ENCODE measurements at regions not wholly inside any gene's neighbourhood (a gene's known extent, or its start where the extent isn't known, plus 50 kb on each side); places are given as distances from the start of the nearest gene placed in this dataset.
A peak's percentile ranks its signal among the peaks of the same experiment; 100 is the strongest.
"Not testable (repeated sequence)": the region's sequence is repeated elsewhere in the genome, so short reads cannot be mapped to it uniquely, and the experiment has no call there.

GRCh38 chr2:106339609-106340008 is 128.6 kb downstream of the RGPD3 start:
- ATAC-seq (no peak), DNase-seq (ENCODE audit: missing footprints) (no peak)
- intact Hi-C loops (cut with DNase I) = no loop called here

DNA sequence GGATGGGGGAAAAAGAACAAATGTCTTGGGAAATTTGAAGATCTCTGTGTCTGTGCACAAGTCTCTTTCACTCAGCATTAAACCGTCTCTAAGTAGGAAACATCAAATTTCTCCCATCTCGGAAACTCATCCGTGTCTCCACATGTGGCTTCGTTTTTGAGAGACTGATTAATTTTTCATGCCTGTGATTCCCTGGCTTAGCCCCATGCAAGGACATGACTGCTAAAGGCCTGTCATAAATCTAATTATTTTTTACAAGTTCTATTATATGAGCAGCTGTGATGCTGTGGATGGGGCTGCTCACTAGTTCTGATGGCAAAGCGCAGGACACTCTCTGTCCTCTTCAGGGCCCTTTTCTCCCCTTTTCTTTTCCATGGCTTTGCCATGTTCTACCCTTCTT is 129.1 kb downstream of the RGPD3 start:
- intact Hi-C loops (cut with DNase I) = no loop called here
- DNase-seq (ENCODE audit: missing footprints) (no peak), ATAC-seq (no peak)

GRCh38 chr2:106338043-106338442 is 130.2 kb downstream of the RGPD3 start:
- ATAC-seq (no peak), DNase-seq (ENCODE audit: missing footprints) (no peak)
- intact Hi-C loops (cut with DNase I) = no loop called here

- DNase-seq (ENCODE audit: missing footprints) (no peak), ATAC-seq (peak; percentile 28)
- intact Hi-C loops (cut with DNase I) = no loop called here
These were observed 131.5 kb downstream of the RGPD3 start for GRCh38 chr2:106336737-106337136.

DNA sequence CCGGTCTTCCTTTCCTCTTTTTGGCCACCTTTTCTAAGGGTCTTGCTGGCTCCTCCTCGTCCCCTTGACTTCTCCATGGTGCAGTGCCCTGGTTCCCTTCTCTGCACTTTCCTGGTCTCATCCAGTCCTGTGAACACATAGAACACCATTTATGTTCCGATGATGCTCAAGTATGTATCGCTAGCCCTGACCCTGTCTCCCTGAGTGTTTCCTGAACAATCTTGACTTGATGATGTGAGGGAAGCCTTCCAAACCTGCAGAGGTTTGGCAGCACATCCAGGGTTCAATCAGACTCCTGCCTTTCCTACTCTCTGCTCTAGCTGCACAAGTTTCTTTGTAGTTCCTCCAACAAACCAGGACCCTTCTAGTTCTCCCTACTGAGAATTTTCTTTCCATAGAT is 132.1 kb downstream of the RGPD3 start:
- no peak for DNase-seq (ENCODE audit: missing footprints)
- intact Hi-C loops (cut with DNase I) = no loop called here
- ATAC-seq = peak; percentile 46

- ATAC-seq = peak; percentile 82
- no peak for DNase-seq (ENCODE audit: missing footprints)
- intact Hi-C loops (cut with DNase I) = no loop called here
These were observed 133.4 kb downstream of the RGPD3 start for GRCh38 chr2:106334802-106335201.

DNA sequence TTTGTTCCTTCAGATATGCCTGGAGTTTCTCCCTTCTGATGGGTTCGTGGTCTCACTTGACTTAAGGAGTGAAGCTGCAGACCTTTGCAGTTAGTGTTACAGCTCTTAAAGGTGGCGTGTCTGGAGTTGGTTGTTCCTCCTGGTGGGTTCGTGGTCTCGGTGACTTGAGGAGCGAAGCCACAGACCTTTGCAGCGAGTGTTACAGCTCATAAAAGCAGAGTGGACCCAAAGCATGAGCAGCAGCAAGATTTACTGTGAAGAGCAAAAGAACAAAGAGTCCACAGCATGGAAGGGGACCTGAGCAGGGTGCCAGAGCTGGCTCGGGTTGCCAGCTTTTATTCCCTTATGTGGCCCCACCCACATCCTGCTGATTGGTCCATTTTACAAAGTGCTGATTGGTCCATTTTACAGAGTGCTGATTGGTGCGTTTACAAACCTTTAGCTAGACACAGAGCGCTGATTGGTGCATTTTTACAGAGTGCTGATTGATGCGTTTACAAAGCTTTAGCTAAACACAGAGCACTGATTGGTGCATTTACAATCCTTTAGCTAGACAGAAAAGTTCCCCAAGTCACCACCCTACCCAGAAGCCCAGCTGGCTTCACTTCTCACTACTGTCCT is 134.8 kb downstream of the RGPD3 start:
- intact Hi-C loops (cut with DNase I); ATAC-seq; DNase-seq (ENCODE audit: missing footprints): not testable (repeated sequence)

GRCh38 chr2:106332054-106332453 is 136.2 kb downstream of the RGPD3 start:
- ATAC-seq (no peak), DNase-seq (ENCODE audit: missing footprints) (no peak)
- intact Hi-C loops (cut with DNase I) = no loop called here

- DNase-seq (ENCODE audit: missing footprints); ATAC-seq; intact Hi-C loops (cut with DNase I): not testable (repeated sequence)
These were observed 136.5 kb upstream of the UXS1 start for GRCh38 chr2:106330384-106331261.

- intact Hi-C loops (cut with DNase I) = no loop called here
- DNase-seq (ENCODE audit: missing footprints) (no peak), ATAC-seq (no peak)
These were observed 129.4 kb upstream of the UXS1 start for GRCh38 chr2:106323337-106324013.

DNA sequence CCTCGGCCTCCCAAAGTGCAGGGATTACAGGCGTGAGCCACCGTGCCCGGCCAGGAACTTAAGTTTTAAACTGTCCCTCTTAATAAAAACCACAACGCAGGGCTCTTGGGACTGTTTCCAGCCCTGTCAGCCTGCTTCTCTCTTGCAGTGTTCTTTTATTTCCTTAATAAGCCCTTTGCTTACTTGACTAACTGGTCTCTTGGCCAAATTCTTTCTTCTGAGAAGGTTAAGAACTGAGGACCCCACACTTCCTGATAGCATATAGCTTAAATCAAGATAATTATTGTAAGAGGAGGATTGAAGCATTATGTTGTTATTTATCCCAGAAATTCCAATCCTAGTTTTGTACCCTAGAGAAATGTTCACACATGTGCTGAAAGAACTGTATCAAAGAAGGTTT is 128.2 kb upstream of the UXS1 start:
- ATAC-seq = no peak
- intact Hi-C loops (cut with DNase I) = no loop called here
- no peak for DNase-seq (ENCODE audit: missing footprints)

GRCh38 chr2:106320439-106320838 is 126.3 kb upstream of the UXS1 start:
- ATAC-seq; intact Hi-C loops (cut with DNase I); DNase-seq (ENCODE audit: missing footprints): not testable (repeated sequence)

DNA sequence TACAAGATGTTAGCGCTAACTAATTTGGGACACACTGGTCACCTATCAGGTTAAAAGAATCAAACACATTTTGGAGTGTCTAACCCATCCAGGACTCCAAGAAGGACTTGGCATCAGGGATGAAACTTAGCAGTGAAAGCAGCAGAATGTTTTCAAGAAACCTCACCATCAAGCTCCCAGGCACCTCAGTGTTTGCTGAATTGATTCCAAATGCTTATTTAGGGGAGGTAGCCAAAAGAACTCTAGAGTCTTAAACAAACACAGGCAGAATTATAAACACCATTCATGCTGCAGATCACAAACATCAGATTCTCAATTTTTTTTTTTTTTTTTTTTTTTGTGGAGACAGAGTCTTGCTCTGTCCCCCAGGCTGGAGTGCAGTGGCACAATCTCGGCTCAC is 122.8 kb upstream of the UXS1 start:
- ATAC-seq = no peak
- DNase-seq (ENCODE audit: missing footprints) = no peak
- intact Hi-C loops (cut with DNase I) = no loop called here

DNA sequence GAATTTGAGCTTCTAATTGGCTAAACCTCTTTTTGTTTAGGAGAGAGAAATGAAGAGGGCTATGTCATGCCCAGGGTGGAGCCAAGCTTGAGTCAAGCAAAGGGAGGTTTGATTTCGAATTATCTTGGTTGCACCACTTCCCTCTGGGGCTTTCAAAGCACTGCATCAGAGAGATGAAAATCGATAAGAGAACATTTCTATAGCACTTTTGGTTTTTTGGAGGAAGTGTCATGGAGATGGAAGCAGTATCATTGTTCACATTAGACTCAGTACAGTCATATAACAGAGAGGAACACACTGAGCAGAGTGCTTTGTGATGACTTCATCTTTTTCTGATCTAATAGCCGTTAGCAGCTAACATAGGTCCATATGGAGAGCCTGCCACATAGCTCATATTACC is 120.3 kb upstream of the UXS1 start:
- DNase-seq (ENCODE audit: missing footprints) (no peak), ATAC-seq (no peak)
- intact Hi-C loops (cut with DNase I) = no loop called here

DNA sequence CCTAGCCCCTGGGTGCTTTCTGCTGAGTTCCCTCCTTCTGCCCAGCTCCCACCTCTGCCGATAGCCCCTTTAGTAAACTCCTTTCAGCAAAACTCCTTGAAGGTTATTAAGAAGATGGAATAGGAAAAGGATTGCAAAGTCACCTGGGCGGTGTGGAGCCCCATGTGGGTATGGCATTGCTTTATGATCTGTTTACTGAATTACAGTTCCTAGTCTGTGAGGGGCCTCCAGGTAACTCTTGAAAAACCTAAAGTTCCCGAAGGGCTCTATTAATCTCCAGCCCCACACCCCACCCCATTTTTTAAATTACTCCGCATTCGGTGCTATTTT is 116.9 kb upstream of the UXS1 start:
- intact Hi-C loops (cut with DNase I) = no loop called here
- no peak for DNase-seq (ENCODE audit: missing footprints)
- no peak for ATAC-seq

- intact Hi-C loops (cut with DNase I) = no loop called here
- ATAC-seq (no peak), DNase-seq (ENCODE audit: missing footprints) (no peak)
These were observed 113.8 kb upstream of the UXS1 start for GRCh38 chr2:106307860-106308259.

DNA sequence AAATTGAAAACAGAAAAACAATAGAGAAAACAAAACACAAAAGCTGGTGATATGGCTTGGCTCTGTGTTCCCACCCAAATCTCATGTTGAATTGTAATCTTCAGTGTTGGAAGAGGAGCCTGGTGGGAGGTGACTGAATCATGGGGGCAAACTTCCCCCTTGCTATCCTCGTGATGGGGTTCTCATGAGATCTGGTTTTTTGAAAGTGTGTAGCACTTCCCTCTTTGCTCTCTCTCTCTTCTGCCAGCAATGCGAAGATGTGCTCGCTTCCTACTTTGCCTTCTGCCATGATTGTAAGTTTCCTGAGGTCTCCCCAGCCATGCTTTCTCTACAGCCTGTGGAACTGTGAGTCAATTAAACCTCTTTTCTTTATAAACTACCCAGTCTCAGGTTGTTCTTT is 112.3 kb upstream of the UXS1 start:
- DNase-seq (ENCODE audit: missing footprints) (no peak), ATAC-seq (no peak)
- intact Hi-C loops (cut with DNase I) = no loop called here

DNA sequence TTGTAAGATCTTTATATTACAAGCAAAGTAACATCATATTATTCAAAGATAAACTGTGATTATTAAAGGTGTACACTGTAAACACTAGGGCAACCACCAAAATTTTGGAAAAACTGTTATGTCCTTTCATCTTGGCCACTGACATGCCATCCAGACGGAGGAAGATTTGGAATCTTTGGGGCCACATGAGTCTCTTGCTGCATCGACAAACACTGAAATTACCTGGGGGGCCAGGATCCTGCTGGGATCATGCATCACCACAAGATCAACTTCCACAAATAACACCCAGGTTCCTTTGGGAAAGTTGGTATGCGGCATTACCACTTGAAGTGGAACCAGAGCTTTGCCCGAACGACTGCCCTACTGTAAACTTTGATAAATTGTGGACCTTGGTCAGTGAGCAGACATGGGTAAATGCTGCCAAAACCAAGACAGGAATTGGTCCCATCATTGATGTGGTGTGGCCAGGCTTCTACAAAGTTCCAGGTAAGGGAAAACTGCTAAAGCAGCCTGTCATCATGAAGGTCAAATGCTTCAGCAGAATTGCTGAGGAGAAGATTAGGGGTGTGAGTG is 110.6 kb upstream of the UXS1 start:
- ATAC-seq = no peak
- intact Hi-C loops (cut with DNase I) = no loop called here
- no peak for DNase-seq (ENCODE audit: missing footprints)

DNA sequence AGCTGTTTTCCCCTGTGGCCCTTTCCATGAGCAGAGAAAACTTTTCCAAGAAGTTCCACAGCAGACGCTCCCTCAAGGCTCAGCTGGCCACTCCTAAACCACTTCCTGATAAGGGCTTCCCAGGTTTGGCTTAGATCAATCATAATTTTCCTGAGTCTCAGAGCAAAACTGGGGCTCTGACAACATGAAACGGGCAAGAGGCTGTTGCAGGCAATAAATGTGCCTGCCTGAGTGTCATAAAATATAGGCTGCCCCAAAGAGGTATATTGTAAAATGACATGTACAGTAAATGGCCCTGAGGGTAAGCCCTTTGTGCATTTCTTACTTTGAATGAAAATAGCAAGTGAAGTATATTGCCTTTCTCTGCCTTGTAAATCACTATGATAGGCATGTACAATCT is 105.6 kb upstream of the UXS1 start:
- DNase-seq (ENCODE audit: missing footprints) (no peak), ATAC-seq (no peak)
- intact Hi-C loops (cut with DNase I) = no loop called here

Measured in Right ventricle myocardium inferior (tissue), 1 donor.